ENCODE measurements at regions not wholly inside any gene's neighbourhood (a gene's known extent, or its start where the extent isn't known, plus 50 kb on each side); places are given as distances from the start of the nearest gene placed in this dataset.

- H3K27me3 Mint-ChIP-seq (ENCODE audit: low read depth) = no peaks in the 10 kb centered on the region
- DNase-seq (ENCODE audit: low spot score) = peak; percentile 9
- peaks cover 18% of the 10 kb centered on the region for H3K4me1 Mint-ChIP-seq
- no peaks in the 10 kb centered on the region for H3K9me3 Mint-ChIP-seq
- H3K27ac Mint-ChIP-seq = peak overlapping the region; percentile 68; the same call in 1 of the 2 replicates
- ChIA-PET CTCF (interaction anchor here (1.0 to 3.8 kb wide), 7 partner anchors 290 to 587 kb away, joined by 3 to 43 read pairs (median 5); no protein-coding TSS in a partner anchor), POLR2A (interaction anchor here (1.0 kb wide), 1 partner anchor 509 kb away, joined by 4 read pairs; no protein-coding TSS in a partner anchor)
- no peaks in the 10 kb centered on the region for H3K36me3 Mint-ChIP-seq
- H3K4me3 Mint-ChIP-seq = no peak overlapping the region
- TF ChIP-seq CTCF (IDR thresholded peaks at IDR 0.05) (0 out of 2 replicates have a peak, but pooled peaks have one; percentile 17), TCF7 (CRISPR knock-in tag; IDR thresholded peaks at IDR 0.05; ENCODE audit: low read depth) (no peak), NFATC4 (CRISPR knock-in tag; IDR thresholded peaks at IDR 0.05) (no peak)
- ATAC-seq = peak; percentile 60
Measured at GRCh38 chrX:13487731-13488505, 81.5 kb upstream of the EGFL6 start.

DNA sequence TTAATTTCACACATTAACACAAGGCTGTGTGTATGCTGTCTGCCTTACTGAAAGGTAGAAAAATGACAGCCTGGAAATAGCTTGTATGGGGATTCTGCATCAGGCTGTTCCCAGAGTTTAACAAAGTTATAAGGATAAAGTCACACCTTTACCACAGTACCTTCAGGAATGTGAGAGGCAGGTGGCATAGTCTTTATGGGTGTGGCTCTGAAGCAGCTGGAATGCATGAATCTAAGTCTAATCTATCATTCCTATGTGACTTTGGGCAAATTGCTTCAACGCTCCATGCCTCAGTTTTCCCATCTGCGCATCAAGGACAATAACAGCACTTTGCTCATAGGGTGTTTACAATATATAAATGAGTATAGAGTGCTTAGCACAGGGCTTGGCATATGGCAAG is 84.2 kb upstream of the EGFL6 start:
- no peak for DNase-seq (ENCODE audit: low spot score)
- no peak overlapping the region for H3K4me3 Mint-ChIP-seq
- H3K27ac Mint-ChIP-seq = no peak overlapping the region
- ChIA-PET POLR2A (no interaction called here), CTCF (interaction anchor here (1.1 kb wide), 1 partner anchor 538 kb away, joined by 3 read pairs; no protein-coding TSS in a partner anchor)
- no peaks in the 10 kb centered on the region for H3K27me3 Mint-ChIP-seq (ENCODE audit: low read depth)
- no peak for TF ChIP-seq FOXJ3 (CRISPR knock-in tag; IDR thresholded peaks at IDR 0.05; ENCODE audit: borderline replicate concordance)
- TF ChIP-seq, protein P1, sequence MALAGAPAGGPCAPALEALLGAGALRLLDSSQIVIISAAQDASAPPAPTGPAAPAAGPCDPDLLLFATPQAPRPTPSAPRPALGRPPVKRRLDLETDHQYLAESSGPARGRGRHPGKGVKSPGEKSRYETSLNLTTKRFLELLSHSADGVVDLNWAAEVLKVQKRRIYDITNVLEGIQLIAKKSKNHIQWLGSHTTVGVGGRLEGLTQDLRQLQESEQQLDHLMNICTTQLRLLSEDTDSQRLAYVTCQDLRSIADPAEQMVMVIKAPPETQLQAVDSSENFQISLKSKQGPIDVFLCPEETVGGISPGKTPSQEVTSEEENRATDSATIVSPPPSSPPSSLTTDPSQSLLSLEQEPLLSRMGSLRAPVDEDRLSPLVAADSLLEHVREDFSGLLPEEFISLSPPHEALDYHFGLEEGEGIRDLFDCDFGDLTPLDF (CRISPR knock-in tag; IDR thresholded peaks at IDR 0.05) = no peak
- H3K4me1 Mint-ChIP-seq = peaks cover 15% of the 10 kb centered on the region
- H3K36me3 Mint-ChIP-seq = no peaks in the 10 kb centered on the region
- no peak for ATAC-seq
- no peaks in the 10 kb centered on the region for H3K9me3 Mint-ChIP-seq

DNA sequence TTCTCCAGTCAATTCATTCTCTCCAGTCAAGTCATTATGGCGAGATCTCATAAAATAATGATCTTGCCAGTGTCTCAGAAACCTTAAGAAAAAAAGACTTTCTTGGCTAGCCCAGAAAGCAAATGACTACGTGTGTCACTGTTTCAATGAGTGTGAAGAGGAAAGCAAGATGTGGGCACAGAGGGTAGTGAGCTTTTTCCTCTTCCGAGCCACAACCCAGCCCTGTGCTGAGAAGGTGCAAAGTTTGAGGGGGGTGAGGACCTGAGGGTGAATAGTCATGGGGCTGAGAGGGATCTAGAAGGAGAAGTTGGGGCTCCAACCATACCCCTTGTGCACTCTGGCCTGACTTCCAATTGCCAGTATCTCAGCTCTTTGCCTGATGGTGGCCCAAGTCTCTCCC is 85.6 kb upstream of the EGFL6 start:
- Mint-ChIP-seq H3K27me3 (ENCODE audit: low read depth) (no peaks in the 10 kb centered on the region), H3K4me3 (no peak overlapping the region), H3K36me3 (no peaks in the 10 kb centered on the region), H3K9me3 (no peaks in the 10 kb centered on the region), H3K27ac (no peak overlapping the region), H3K4me1 (peaks cover 13% of the 10 kb centered on the region)
- POLR2A ChIA-PET = no interaction called here
- CTCF ChIA-PET = no interaction called here
- DNase-seq (ENCODE audit: low spot score) (no peak), ATAC-seq (no peak)
- TF ChIP-seq, protein P2, sequence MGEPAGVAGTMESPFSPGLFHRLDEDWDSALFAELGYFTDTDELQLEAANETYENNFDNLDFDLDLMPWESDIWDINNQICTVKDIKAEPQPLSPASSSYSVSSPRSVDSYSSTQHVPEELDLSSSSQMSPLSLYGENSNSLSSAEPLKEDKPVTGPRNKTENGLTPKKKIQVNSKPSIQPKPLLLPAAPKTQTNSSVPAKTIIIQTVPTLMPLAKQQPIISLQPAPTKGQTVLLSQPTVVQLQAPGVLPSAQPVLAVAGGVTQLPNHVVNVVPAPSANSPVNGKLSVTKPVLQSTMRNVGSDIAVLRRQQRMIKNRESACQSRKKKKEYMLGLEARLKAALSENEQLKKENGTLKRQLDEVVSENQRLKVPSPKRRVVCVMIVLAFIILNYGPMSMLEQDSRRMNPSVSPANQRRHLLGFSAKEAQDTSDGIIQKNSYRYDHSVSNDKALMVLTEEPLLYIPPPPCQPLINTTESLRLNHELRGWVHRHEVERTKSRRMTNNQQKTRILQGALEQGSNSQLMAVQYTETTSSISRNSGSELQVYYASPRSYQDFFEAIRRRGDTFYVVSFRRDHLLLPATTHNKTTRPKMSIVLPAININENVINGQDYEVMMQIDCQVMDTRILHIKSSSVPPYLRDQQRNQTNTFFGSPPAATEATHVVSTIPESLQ (CRISPR knock-in tag; IDR thresholded peaks at IDR 0.05) = no peak
- no peak for TF ChIP-seq NFE2L1 (CRISPR knock-in tag; IDR thresholded peaks at IDR 0.05)
- no peak for TF ChIP-seq ZNF532 (CRISPR knock-in tag; IDR thresholded peaks at IDR 0.05; ENCODE audit: borderline replicate concordance)
- TF ChIP-seq, protein P3, sequence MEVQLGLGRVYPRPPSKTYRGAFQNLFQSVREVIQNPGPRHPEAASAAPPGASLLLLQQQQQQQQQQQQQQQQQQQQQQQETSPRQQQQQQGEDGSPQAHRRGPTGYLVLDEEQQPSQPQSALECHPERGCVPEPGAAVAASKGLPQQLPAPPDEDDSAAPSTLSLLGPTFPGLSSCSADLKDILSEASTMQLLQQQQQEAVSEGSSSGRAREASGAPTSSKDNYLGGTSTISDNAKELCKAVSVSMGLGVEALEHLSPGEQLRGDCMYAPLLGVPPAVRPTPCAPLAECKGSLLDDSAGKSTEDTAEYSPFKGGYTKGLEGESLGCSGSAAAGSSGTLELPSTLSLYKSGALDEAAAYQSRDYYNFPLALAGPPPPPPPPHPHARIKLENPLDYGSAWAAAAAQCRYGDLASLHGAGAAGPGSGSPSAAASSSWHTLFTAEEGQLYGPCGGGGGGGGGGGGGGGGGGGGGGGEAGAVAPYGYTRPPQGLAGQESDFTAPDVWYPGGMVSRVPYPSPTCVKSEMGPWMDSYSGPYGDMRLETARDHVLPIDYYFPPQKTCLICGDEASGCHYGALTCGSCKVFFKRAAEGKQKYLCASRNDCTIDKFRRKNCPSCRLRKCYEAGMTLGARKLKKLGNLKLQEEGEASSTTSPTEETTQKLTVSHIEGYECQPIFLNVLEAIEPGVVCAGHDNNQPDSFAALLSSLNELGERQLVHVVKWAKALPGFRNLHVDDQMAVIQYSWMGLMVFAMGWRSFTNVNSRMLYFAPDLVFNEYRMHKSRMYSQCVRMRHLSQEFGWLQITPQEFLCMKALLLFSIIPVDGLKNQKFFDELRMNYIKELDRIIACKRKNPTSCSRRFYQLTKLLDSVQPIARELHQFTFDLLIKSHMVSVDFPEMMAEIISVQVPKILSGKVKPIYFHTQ (CRISPR knock-in tag; IDR thresholded peaks at IDR 0.05) = no peak
- no peak for TF ChIP-seq ELF4 (CRISPR knock-in tag; IDR thresholded peaks at IDR 0.05; ENCODE audit: low read depth)
- TF ChIP-seq, protein P4, sequence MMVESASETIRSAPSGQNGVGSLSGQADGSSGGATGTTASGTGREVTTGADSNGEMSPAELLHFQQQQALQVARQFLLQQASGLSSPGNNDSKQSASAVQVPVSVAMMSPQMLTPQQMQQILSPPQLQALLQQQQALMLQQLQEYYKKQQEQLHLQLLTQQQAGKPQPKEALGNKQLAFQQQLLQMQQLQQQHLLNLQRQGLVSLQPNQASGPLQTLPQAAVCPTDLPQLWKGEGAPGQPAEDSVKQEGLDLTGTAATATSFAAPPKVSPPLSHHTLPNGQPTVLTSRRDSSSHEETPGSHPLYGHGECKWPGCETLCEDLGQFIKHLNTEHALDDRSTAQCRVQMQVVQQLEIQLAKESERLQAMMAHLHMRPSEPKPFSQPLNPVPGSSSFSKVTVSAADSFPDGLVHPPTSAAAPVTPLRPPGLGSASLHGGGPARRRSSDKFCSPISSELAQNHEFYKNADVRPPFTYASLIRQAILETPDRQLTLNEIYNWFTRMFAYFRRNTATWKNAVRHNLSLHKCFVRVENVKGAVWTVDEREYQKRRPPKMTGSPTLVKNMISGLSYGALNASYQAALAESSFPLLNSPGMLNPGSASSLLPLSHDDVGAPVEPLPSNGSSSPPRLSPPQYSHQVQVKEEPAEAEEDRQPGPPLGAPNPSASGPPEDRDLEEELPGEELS (CRISPR knock-in tag; IDR thresholded peaks at IDR 0.05) = no peak
- TF ChIP-seq ZBTB21 (CRISPR knock-in tag; IDR thresholded peaks at IDR 0.05; ENCODE audit: borderline replicate concordance) = no peak
